ENCODE measurements at regions not wholly inside any gene's neighbourhood (a gene's known extent, or its start where the extent isn't known, plus 50 kb on each side); places are given as distances from the start of the nearest gene placed in this dataset.

- TF ChIP-seq, protein P1, sequence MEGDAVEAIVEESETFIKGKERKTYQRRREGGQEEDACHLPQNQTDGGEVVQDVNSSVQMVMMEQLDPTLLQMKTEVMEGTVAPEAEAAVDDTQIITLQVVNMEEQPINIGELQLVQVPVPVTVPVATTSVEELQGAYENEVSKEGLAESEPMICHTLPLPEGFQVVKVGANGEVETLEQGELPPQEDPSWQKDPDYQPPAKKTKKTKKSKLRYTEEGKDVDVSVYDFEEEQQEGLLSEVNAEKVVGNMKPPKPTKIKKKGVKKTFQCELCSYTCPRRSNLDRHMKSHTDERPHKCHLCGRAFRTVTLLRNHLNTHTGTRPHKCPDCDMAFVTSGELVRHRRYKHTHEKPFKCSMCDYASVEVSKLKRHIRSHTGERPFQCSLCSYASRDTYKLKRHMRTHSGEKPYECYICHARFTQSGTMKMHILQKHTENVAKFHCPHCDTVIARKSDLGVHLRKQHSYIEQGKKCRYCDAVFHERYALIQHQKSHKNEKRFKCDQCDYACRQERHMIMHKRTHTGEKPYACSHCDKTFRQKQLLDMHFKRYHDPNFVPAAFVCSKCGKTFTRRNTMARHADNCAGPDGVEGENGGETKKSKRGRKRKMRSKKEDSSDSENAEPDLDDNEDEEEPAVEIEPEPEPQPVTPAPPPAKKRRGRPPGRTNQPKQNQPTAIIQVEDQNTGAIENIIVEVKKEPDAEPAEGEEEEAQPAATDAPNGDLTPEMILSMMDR (IDR thresholded peaks at IDR 0.05) = no peak
Measured at GRCh38 chr2:138893746-138894145, 113.6 kb upstream of the NXPH2 start.

- TF ChIP-seq, protein P1 (IDR thresholded peaks at IDR 0.05) = no peak
Measured at GRCh38 chr2:138881126-138881525, 100.9 kb upstream of the NXPH2 start.

- TF ChIP-seq, protein P1 (IDR thresholded peaks at IDR 0.05) = no peak
Measured at GRCh38 chr2:138879931-138880330, 99.7 kb upstream of the NXPH2 start.

GRCh38 chr2:138877421-138877820 is 97.2 kb upstream of the NXPH2 start:
- TF ChIP-seq, protein P1 (IDR thresholded peaks at IDR 0.05) = no peak

- TF ChIP-seq, protein P1 (IDR thresholded peaks at IDR 0.05) = no peak
Measured at GRCh38 chr2:138874251-138874650, 94.1 kb upstream of the NXPH2 start.

DNA sequence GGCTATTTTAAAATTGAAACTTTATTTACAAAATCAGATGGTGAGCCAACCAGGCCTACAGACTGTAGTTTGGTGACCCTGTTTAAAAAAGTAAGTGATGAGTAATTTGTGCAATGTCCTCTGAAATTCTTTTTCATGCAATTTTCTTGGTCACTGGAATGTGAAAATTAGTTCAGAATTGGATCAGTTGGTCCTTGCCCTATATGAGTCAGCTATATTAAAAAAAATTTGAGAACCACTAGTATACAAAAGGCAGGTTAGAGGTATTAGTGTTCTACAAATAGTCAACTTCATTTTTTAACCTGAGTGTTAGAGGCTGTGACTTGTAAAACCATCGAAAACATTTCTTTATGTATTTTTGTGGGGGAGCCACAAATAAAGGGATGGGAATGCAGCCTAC is 91.1 kb upstream of the NXPH2 start:
- TF ChIP-seq, protein P1 (IDR thresholded peaks at IDR 0.05) = no peak

DNA sequence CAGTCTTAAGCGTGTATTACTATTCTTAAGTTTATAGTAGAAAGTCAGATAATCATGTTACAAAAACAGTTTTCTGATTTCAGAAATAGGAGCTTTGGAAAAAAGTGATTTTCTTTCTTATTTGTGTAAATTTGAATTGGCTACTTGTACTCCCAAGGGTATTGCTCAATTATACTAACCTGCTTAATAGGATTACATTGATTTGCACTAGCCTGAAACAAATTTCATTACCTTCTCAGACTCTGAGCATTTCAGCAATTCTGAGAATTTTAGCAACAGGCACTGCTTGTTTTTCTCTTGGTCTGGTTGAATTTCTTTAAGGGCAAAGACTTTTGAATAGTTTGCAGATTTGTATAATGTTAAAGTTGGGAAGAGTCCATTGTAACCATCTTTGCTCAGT is 87.2 kb upstream of the NXPH2 start:
- TF ChIP-seq, protein P1 (IDR thresholded peaks at IDR 0.05) = no peak

- TF ChIP-seq, protein P1 (IDR thresholded peaks at IDR 0.05) = no peak
Measured at GRCh38 chr2:138866797-138867196, 86.6 kb upstream of the NXPH2 start.
